ENCODE measurements at regions not wholly inside any gene's neighbourhood (a gene's known extent, or its start where the extent isn't known, plus 50 kb on each side); places are given as distances from the start of the nearest gene placed in this dataset.
"Not testable (repeated sequence)": the region's sequence is repeated elsewhere in the genome, so short reads cannot be mapped to it uniquely, and the experiment has no call there.

- not testable (repeated sequence) for DNase-seq
Measured at GRCh38 chr9:39567396-39567795, 211.9 kb downstream of the SPATA31A1 start.

- DNase-seq: not testable (repeated sequence)
Measured at GRCh38 chr9:39568900-39569299, 213.4 kb downstream of the SPATA31A1 start.

- not testable (repeated sequence) for DNase-seq
Measured at GRCh38 chr9:39573024-39574022, 217.9 kb downstream of the SPATA31A1 start.

- not testable (repeated sequence) for DNase-seq
Measured at GRCh38 chr9:39579000-39579399, 223.5 kb downstream of the SPATA31A1 start.

GRCh38 chr9:39581296-39581695 lies 225.8 kb downstream of the SPATA31A1 start:
- DNase-seq: not testable (repeated sequence)

GRCh38 chr9:39582677-39583412 lies 227.4 kb downstream of the SPATA31A1 start:
- DNase-seq: not testable (repeated sequence)

GRCh38 chr9:39583413-39583747 lies 227.9 kb downstream of the SPATA31A1 start:
- not testable (repeated sequence) for DNase-seq

GRCh38 chr9:39585233-39585632 lies 229.8 kb downstream of the SPATA31A1 start:
- DNase-seq: not testable (repeated sequence)

GRCh38 chr9:39587844-39588499 lies 232.5 kb downstream of the SPATA31A1 start:
- DNase-seq: no peak

- no peak for DNase-seq
Measured at GRCh38 chr9:39588500-39589137, 233.2 kb downstream of the SPATA31A1 start.

- DNase-seq: not testable (repeated sequence)
Measured at GRCh38 chr9:39604089-39604488, 248.6 kb downstream of the SPATA31A1 start.

- DNase-seq: not testable (repeated sequence)
Measured at GRCh38 chr9:39611449-39612231, 256.2 kb downstream of the SPATA31A1 start.

- not testable (repeated sequence) for DNase-seq
Measured at GRCh38 chr9:39616480-39616879, 261.0 kb downstream of the SPATA31A1 start.

GRCh38 chr9:39624048-39624447 lies 268.6 kb downstream of the SPATA31A1 start:
- not testable (repeated sequence) for DNase-seq

GRCh38 chr9:39632071-39632470 lies 276.6 kb downstream of the SPATA31A1 start:
- DNase-seq: not testable (repeated sequence)

- DNase-seq: not testable (repeated sequence)
Measured at GRCh38 chr9:39649029-39649428, 293.6 kb downstream of the SPATA31A1 start.

GRCh38 chr9:39656960-39657603 lies 301.6 kb downstream of the SPATA31A1 start:
- not testable (repeated sequence) for DNase-seq

GRCh38 chr9:39663020-39663419 lies 307.6 kb downstream of the SPATA31A1 start:
- DNase-seq: not testable (repeated sequence)

- DNase-seq: not testable (repeated sequence)
Measured at GRCh38 chr9:39663713-39664112, 308.2 kb downstream of the SPATA31A1 start.

GRCh38 chr9:39665020-39665419 lies 309.6 kb downstream of the SPATA31A1 start:
- DNase-seq: not testable (repeated sequence)
